Fibroblast of skin of left quadriceps (primary cell): ENCODE measurements at regions not wholly inside any gene's neighbourhood (a gene's known extent, or its start where the extent isn't known, plus 50 kb on each side); places are given as distances from the start of the nearest gene placed in this dataset.

ENCODE experiments used
- DNase-seq, 2 experiments: peaks; one replicate each; pipeline ENCODE4 v3.0.0-alpha.2; 2013; ENCODE audit warnings: low read depth in 2 of 2

DNA sequence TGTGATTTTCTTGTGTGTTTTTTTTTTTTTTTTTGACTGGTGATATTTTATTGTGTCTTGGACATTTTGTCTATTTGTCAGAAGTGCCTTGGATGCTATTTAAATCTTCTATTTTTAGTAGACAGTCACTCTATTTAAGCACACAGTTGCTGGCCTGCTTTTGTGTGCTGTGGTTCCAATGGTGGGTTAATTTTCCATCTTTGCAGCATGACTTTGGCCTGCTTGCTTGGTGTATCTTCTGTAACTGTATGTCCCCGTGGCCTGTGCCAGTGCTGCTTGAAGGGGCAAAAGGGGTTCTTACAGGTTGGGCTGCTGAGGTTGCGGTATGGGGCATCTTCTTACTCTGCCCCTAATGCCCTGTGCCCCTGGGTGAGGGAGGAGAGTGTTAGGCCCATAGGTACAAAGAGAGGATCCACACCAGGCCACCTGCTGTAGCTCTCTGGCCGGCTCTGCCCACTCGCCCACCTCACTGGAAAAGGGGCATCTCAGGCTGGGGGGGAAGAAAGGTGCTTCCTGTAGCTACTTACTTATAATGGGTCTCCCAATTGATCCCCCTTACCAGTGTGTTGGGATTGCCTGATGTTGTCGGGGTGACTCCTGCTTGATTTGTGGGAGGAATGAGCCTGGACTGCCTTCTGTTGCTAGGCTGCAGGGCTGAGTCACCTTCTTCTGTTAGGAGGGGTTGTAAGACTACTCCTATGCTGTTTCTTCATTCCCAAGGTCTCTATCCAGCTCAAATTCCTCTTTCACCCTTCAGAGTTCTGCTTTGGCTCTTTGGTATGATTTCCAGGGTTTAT lies 490.0 kb upstream of the HS6ST1 start:
- no peak for DNase-seq

DNA sequence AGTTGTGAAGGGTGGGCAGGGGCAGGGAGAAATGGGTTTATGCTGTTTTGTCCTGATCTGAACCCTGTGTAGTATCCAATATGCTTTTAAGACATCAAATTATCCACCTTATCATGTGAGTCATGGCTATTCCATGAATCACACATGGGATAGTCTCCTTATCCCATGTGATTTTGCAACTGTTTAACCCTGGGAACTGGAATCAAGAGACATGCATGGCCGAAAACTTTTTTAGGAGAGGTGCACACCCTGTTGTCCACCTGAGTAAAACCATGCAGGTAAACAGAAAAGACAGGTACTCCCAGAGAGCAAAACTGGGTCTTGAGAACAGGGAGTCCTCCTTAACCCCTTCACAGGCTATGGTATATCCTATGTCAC lies 490.6 kb upstream of the HS6ST1 start:
- DNase-seq = no peak

DNA sequence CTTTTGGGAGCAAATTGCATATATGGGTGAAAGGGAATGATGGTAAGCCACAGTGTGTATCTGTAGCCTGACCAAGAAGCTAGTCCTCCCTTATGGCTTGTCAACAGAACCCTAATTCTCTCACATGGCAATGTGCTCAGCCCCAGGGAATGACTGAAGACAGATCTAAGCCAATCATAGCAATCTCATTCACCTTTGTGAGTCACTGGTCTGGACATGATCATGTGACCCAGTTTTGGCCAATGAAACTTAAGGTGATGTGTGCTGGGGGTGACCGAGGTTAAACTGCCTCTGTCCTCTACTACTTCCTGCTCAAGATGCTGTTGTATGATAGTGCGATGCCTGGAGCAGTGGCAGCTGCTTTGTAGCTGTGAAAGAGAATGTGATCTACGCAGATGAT lies 491.2 kb upstream of the HS6ST1 start:
- DNase-seq = no peak

DNA sequence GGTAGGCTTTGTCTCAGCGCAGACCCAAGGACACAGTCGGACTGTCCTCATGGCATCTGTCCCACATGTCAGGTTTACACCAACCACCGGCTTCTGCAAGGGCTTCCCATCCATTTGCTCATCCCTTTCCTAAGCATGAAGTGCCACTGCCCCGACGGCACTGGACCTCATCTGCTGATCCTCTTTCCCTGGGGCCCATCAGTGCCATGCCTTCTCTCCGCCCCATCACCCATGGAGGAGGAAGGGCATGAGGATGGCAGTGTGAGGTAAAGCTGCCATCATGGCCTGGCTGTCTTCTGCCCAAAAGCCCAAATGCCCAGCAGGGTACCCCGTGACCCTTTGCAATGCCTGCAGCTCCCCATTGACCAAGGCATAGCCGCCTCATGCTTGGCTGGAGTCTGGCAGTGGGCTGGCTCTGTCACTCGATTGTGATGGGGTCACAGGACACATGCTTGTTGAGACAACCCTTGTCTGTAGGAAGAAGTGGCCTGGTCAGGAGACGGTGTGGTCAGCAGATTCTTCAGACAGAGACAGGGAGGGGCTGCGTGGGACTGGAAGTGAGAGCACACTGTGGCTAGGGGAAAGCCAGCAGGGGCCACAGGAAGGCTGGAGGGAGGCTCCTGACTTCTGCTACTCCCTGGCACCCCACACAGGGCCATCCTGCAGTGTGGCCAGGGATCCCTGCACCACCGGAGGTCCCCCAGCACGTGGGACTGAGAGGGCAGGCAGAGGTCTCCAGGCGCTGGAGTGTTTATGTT lies 493.7 kb upstream of the HS6ST1 start:
- no peak for DNase-seq

DNA sequence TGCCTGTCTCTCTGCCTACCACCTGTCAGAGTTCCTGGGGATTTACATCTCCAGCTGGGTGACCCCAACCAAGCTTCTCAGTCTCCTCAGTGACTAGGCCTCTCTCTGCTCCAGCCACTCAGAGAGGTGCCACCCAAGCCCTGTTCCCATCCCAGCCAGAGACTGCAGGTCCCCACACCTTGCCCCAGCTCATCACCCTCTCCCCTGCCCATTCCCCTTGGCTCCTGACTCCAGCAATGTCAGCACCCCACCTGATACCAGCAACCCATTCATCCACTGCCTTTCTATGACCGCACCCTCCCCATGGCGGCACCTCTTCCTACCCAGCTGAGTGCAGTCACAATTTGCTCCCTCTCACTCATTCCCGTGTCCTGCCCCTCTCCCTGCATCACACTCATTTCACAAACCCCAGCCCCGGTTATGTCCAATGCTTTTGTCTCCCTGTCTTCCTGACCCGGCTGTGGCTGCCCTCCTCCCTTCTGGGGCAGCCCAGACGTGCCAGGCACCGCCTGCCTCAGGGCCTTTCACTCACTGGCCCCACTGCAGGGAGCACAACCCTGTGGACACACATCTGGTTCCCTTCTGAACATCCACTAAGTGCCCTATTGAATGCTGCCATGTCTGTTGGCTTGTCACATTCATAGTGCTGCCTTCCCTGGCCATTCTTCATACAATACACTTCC lies 494.8 kb upstream of the HS6ST1 start:
- no peak for DNase-seq

DNA sequence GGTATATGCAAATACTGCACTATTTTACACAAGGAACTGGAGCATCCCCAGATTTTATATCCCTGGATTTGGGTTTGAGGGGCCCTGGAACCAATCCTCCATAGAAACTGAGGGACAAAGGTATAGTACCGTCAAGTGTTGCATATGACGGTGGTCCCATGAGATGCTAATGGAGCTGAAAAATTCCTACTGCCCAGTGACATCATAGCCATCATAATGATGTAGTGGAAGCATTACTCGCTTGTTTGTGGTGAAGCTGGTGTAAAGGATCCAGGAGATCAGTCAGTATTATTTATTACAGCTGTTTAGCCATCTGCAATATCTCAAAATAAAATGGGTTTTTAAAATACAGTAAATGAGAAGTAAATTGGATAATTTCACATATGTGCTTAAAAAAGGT lies 496.6 kb upstream of the HS6ST1 start:
- no peak for DNase-seq

DNA sequence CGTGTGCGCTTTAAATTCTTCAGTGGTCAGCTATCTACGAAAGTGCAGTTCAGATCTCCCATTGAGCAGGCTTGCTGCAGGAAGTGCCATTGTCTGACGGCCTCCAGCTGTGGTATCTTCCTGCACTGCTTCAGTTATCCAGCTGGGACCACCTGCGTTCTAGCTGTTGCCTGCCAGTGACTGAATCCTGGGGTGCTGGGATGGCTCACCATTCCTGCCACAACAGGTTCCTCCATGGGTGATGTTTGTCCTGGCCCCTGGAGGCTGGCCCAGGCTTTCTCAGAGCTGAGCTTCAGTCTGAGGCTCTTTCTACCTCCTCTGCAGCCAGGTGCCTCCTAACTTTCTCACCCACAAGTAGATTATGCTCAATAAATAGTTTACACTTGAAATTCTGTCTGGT lies 498.5 kb upstream of the HS6ST1 start:
- DNase-seq = no peak

DNA sequence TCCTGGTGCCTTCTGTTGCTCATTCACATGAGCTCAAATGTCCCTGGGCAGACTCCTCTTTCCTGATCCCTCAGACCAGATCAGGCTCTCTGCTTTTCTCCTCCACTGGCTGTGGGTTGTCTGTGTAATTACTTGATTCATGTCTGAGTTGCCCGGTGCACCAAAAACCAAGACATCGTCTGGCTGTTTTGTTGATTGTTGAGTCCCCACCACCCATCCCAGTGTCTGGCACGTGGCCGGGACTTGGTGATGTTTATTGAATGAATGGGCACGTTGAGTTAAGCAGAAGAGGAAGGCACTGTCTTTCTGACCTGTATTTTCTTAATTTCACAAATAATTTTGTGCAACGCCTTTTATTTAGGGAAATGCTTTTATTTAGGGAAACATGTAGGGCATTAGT lies 499.1 kb upstream of the HS6ST1 start:
- DNase-seq = no peak

DNA sequence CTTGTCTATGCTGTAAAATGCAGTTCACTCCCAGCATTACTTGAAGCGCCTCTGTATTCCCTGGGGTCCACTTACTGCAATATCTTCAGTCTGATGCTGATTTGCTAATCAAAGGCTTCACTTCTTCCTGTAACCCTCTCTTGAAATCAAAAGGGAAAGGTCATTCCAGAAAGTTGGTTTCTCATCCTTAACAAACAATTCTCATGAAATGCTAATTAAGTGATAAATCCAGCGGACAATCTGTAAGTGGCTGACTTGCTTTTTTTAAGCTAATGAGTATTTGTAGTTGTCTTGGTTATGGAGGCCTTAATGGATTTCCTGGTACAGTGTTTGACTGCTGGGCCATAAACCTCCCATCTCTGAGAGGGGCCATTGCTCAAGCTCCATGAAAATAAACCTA lies 499.6 kb upstream of the HS6ST1 start:
- DNase-seq = no peak

DNA sequence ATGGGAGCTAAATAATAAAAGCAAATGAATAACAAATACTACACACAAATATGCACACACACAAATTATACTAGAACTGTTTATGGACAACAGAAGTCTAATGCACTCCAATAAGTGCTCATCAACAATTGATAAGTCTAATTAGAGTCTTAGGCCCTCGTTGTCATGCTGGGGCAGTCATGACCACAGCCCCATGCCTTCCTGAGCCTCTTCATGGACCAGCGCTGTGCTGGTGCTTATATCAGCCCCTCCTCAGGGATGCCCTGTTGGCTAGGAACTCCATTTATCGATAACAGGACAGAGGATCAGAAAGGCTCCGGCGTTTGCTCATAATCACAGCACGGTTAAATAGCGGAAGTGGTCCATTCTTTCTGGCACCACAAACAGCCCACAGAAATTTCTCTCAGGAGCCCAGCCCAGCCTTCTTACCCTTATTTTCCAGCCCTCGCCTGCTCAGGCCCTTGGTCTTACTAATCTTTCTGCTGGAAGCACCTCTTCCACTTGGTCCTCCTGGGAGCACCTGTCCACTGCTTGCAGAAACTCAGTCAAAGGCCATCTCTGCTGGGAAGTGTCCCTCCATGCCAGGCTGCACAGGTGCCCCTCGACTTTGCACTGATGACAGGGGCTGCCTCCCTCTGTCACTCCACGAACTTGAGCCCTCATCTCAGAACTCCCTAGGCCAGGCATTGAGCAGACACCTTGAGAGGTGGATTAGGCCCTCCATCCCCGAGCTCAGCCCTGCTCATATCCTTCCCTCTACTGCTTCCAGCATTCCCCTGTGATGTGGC lies 500.2 kb upstream of the HS6ST1 start:
- no peak for DNase-seq

DNA sequence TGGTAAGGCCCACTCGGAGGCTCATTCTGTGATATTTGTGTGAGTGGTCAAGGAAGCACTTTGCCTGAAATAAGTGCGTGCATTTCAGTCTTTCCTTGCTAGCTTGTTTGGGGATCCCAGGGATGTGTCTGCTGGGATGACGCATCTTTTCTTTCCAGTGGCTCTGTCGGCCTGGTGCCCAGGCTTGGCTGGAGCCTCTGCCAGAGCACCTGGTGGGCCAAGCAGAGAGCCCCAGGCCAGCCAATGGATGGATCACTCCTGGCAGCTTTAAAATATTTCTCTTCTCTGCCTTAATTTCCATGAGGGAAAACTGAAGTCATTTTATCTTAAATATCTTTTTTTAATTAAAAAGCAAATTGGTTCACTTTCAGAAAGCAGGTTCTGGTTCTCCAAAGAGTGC lies 501.8 kb upstream of the HS6ST1 start:
- DNase-seq = no peak

DNA sequence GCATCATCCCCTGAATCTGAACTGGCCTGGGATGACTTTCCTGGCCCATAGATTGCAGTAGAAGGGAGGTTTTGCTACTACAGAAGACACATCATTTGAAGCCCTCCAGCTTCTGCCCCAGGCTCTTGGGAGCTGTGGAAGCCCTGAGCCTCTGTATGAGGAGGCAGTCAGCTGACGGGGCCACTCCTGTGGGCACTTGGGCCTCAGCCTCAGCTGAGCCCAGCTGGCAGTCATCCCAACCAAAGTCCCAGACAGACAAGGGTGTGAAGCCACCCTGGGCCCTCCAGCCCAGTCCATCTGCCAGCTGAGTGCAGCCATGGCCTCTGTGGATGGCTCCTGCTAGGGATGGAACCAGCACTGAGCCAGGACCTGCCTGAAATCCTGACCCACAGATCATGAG lies 502.3 kb upstream of the HS6ST1 start:
- DNase-seq = no peak

DNA sequence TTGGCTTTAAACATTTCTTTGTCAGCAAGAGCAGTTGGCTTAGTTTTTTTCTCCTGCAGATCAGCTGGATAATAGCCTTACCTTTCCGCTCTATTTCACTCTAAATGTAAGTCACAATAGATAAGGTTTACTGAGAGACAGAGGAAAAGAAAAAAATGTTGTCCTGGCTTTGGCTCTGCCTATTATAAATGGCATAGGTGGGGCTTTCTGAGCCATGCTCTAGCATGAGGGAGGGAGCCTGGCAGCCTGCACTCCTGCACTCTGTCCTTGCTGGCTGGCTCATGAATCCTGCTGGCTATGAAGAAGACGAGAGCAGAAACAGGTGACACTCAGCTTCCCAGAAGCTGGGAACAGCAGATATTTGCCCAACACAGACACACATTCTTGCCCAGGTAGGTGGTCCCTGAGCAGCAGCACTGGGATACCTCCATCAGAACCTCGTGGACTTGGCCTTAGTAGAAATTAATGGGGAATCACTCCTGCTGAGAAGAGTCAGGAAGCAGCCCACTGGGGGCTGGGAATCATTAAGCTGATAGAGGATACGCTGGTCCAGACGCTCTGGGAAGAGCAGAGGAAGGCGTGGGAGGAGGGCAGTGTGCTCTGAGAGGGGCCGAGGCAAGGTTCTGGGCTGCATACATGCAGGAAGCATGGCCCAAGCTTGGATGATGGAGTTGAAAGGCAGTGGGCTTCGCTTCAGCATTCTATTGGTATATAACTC lies 514.4 kb upstream of the HS6ST1 start:
- DNase-seq = no peak

DNA sequence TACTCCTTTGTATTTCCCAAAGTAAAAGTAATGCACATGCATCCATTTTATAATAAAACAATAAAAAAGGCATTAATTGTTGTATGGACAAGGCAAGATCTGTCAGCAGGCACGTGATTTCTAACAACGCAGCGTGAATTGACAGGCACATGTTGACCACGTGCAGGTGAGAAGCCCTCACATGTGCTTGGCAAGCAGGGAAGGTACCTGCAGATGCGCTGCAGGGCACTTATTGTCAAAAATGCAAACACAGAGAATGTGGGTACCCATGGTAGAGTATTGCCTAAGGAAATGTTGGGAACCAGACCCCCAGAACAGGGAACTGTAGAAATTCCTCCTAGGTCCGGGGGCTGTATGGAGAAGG lies 515.0 kb upstream of the HS6ST1 start:
- no peak for DNase-seq

DNA sequence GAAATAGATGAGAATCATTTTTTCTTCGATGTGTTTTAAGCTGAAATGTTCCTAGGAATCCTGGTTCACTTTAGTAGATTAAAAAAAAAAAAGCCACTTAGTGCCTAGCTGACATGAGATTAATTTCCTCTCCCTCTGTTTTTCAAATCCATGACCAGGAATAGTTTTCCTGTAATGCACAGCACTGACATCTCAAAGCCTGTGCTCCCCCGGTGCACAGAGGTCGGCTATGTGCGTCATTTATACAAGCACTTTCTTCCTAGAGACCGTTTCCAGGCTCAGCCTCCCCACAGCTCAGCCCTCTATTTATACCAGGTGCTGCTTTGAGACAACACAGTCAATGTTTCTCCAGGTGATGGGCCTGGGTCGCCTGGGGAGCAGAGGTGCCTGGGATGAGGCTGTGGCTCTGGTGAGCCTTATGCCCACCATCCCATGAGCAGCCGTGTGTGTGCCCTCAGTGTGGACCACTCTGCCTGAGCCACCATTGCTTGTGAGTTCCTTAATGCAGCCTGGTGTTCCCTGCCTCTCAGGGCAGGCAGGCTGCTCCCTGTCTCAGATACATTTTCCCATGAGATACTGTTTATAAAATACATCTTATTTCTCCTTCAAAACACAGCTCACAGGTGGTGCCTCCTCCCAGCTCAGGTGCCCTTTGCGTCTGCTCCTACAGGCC lies 515.7 kb upstream of the HS6ST1 start:
- no peak for DNase-seq

DNA sequence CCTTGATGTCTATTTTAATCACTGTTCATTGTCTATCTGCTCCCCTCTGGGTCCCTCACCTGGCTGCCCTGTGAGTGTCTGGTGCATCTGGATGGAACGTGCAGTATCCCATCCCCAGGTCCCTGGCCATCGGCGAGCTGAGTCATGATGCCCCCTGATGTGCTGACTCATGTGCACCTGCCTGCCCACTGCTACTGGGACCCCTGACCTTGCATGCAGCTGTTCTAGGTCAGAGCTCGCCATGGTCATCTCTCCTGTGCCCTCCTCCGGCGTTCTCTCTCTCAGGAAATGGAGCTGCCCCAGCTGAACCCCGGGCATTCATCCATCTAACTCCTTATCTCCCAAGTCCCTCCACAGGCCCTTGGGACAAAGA lies 516.2 kb upstream of the HS6ST1 start:
- DNase-seq = no peak

DNA sequence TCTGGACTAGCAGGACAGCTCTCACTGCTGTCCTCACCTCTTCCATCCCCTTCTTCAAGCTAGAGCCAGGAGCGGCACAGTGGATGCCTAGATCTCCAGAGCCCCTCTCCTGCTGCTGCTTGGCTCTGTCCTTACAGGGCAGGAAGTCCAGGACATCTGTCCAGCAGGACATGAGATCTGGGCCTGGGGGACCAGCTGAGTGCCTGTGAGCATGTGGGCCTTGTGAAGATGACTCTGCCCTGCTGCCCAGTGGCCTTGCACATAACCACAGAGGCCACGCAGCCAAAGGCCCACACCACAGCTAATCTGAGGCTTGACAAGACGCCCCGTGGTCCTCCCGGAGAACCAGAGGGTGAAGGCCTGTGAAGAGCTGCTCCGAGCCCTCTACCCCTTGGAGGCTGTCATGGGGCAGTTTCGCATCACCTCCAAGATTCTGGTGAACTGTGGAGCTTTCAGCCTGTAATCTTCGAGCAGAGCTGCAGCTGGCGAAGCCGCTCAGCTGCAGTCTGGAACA lies 516.7 kb upstream of the HS6ST1 start:
- no peak for DNase-seq

DNA sequence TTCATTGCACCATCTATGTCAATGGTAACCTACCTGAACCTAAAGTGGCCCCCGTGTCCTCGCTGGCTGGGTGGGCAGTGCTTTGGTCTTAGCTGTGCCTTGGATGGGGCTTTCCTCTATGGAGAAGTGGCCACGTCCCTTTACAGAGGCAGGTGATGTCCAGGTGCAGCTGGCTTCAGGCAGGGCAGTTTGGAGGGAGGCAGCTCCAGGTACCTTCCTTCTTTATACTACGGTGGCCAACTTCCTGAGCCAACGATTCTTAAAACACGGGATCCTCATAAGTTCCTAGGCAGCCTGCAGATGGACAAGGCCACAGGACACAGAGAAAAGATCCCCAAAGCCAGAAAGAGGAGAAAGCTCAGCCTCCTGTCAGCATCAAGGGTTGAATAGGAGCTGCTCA lies 517.3 kb upstream of the HS6ST1 start:
- no peak for DNase-seq

DNA sequence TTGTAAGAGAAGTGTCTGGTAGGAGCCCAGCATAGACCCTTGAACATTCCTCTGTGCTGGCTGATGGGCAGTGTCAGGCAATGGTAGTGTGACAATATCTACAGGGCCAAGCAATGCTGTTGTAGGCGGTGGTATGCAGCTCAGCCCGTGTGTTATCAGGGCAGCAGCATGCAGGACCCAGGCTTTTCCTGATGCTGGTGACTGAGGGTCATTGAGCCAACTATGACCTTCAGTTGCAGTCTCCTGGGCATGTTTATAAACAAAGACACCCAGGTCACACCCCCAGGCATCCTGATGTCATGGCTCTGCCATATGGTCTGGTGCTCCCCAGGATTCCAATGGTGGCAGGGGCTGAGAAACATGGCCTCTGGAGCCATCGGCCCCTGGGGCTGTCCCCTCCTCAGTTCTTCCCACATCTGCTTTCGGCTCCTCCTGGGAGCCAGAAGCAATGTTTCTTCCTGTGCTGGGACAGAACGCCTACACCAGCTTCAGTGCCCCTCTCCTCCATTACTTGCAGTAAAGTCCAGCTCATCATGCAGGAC lies 518.0 kb upstream of the HS6ST1 start:
- DNase-seq = no peak

DNA sequence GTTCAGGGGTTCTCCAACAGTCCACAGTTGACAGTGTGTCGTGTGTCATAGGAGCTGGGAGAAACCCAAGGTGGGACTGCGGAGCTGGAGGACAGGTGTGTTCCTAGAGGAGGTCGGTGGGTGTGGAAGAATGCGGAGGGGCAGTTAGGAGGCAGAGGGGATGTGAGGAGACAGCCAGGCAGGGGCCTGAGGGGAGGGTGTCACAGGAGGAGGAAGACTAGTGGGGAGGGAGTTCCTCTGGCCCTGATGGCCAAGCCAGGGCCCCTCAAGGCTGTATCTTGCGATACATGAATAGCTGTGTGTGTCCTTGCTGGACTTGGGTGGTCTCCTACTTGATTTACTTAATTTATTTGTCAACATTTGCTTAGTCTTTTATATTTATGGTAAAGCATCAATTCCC lies 519.6 kb upstream of the HS6ST1 start:
- no peak for DNase-seq

DNA sequence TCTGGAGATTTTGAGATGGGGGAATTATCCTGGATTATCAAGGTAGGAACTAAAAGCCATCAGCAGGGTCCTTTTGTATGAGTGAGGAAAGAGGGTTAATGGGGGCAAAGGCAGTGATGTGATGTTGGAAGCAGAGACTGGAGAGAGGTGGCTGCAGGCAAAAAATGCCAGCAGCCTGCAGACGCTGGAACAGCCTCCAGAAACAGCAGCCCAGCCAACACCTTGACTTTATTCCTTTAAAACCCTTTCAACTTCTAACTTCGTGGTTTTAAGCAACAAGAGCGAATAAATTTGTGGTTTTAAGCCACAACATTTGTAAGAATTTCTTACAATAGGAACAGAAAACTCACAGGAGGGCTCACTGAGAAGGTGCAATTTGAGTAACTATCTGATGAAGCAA lies 523.1 kb upstream of the HS6ST1 start:
- DNase-seq = no peak
